ENCODE measurements at regions not wholly inside any gene's neighbourhood (a gene's known extent, or its start where the extent isn't known, plus 50 kb on each side); places are given as distances from the start of the nearest gene placed in this dataset.

DNA sequence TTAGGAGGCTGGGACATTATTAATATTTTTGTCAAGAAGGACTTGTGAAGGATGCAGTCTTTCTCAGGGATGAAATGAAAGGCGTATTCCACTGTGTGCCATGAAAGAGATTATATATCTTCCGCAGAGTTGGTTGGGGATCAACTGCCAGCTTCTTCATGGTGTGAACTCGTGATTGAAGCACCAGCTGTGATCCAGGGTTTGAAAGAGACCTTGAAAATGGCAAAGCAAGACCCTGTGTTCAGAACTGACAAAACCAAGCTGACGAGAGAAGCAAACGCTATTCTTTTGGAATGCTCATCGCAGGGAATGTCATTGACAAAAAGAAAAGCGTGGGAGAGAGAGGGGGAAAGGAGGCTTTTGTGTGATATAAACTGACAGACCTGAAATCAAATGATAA, 263.9 kb upstream of the ZNF608 start:
- Histone ChIP-seq H3K4me3 (no peak overlapping the region), H3K4me1 (no peaks in the 10 kb centered on the region), H3K9me3 (no peaks in the 10 kb centered on the region), H3K27me3 (no peaks in the 10 kb centered on the region), H3K36me3 (no peaks in the 10 kb centered on the region), H3K27ac (no peak overlapping the region)
- TF ChIP-seq POLR2A (IDR thresholded peaks at IDR 0.05) = no peak
- TF ChIP-seq, protein P1, sequence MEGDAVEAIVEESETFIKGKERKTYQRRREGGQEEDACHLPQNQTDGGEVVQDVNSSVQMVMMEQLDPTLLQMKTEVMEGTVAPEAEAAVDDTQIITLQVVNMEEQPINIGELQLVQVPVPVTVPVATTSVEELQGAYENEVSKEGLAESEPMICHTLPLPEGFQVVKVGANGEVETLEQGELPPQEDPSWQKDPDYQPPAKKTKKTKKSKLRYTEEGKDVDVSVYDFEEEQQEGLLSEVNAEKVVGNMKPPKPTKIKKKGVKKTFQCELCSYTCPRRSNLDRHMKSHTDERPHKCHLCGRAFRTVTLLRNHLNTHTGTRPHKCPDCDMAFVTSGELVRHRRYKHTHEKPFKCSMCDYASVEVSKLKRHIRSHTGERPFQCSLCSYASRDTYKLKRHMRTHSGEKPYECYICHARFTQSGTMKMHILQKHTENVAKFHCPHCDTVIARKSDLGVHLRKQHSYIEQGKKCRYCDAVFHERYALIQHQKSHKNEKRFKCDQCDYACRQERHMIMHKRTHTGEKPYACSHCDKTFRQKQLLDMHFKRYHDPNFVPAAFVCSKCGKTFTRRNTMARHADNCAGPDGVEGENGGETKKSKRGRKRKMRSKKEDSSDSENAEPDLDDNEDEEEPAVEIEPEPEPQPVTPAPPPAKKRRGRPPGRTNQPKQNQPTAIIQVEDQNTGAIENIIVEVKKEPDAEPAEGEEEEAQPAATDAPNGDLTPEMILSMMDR (IDR thresholded peaks at IDR 0.05 in 4 of 5, conservative IDR thresholded peaks at IDR 0.05 in 1 of 5) = no peak
- ATAC-seq (no peak), DNase-seq (no peak)
- in situ Hi-C loops (cut with MboI; ENCODE audit: low sequenced_read_pairs in 4 of 4) (no loop called here), intact Hi-C loops (cut with DNase I; ENCODE audit: low total_unique reads) (no loop called here)

DNA sequence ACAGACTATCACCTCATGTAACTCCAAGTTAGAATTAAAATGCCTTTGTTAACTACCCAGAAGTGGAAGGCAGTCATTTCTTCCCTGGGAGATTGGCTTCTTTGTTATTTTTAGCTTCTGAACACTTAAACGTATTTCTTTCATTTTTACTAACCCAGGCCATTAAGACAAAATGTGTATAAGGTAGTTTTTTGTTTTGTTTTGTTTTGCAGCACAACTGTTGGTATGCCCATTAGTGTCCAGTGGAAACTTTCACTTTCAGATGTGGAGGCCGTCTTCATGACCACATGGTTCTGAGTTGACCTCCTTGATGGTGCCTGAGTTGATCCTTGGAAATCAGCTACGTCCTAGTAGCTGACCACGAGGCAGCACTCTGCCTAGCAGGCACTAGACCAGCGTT, 264.6 kb upstream of the ZNF608 start:
- no peaks in the 10 kb centered on the region for H3K9me3 ChIP-seq
- ATAC-seq (no peak), DNase-seq (no peak)
- no peaks in the 10 kb centered on the region for H3K27me3 ChIP-seq
- H3K36me3 ChIP-seq = no peaks in the 10 kb centered on the region
- H3K27ac ChIP-seq = no peak overlapping the region
- H3K4me1 ChIP-seq = no peaks in the 10 kb centered on the region
- H3K4me3 ChIP-seq = no peak overlapping the region
- intact Hi-C loops (cut with DNase I; ENCODE audit: low total_unique reads) (no loop called here), in situ Hi-C loops (cut with MboI; ENCODE audit: low sequenced_read_pairs in 4 of 4) (no loop called here)
- TF ChIP-seq POLR2A (IDR thresholded peaks at IDR 0.05) = no peak
- TF ChIP-seq, protein P1 (IDR thresholded peaks at IDR 0.05 in 4 of 5, conservative IDR thresholded peaks at IDR 0.05 in 1 of 5) = no peak

DNA sequence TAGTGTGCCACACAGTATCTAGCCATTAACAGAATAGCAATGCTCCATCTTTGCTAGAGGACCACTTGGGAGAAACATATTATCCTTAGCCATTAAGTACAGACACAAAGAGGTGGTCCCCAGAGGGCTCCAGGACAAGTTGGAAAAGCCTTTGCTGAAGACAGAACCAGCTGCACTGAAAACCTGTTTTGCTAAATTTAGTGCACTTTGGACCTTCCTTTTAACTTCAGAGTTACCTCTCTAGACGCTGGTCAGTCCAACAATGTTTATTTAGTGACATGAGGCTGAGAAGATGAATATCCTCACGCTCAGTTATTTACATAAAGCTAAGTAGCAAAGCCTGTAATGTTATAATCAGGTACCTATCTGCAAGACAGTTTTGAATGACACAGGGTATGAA, 265.0 kb upstream of the ZNF608 start:
- no peak for TF ChIP-seq POLR2A (IDR thresholded peaks at IDR 0.05)
- TF ChIP-seq, protein P1 (IDR thresholded peaks at IDR 0.05 in 4 of 5, conservative IDR thresholded peaks at IDR 0.05 in 1 of 5) = no peak
- intact Hi-C loops (cut with DNase I; ENCODE audit: low total_unique reads) = no loop called here
- no peak for DNase-seq
- in situ Hi-C loops (cut with MboI; ENCODE audit: low sequenced_read_pairs in 4 of 4) = no loop called here
- no peaks in the 10 kb centered on the region for H3K4me1 ChIP-seq
- no peak for ATAC-seq
- no peak overlapping the region for H3K27ac ChIP-seq
- H3K27me3 ChIP-seq = no peaks in the 10 kb centered on the region
- no peak overlapping the region for H3K4me3 ChIP-seq
- no peaks in the 10 kb centered on the region for H3K36me3 ChIP-seq
- no peaks in the 10 kb centered on the region for H3K9me3 ChIP-seq

DNA sequence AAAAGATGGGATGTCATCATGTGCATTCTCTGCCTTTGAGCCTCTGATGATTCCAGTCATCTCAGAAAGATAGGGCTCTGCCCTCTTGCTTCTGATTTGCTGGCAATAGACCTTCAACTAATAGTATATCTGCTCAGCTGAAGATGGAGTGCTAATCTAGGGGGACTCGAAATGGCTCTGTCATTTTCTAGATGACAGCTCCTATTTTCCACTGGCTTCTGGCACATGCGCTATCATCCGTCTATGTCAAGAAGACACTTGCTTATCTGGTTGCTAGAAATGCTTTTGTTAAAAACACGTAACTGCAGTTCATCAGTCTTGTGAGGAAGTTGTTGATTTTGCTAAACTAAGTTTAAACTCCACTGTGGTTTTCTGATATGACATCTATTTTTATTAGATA, 265.5 kb upstream of the ZNF608 start:
- Histone ChIP-seq H3K4me3 (no peak overlapping the region), H3K9me3 (no peaks in the 10 kb centered on the region), H3K27me3 (no peaks in the 10 kb centered on the region), H3K36me3 (no peaks in the 10 kb centered on the region), H3K4me1 (no peaks in the 10 kb centered on the region), H3K27ac (no peak overlapping the region)
- intact Hi-C loops (cut with DNase I; ENCODE audit: low total_unique reads) (no loop called here), in situ Hi-C loops (cut with MboI; ENCODE audit: low sequenced_read_pairs in 4 of 4) (no loop called here)
- ATAC-seq (no peak), DNase-seq (no peak)
- TF ChIP-seq, protein P1 (IDR thresholded peaks at IDR 0.05 in 4 of 5, conservative IDR thresholded peaks at IDR 0.05 in 1 of 5) = no peak
- TF ChIP-seq POLR2A (IDR thresholded peaks at IDR 0.05) = no peak

DNA sequence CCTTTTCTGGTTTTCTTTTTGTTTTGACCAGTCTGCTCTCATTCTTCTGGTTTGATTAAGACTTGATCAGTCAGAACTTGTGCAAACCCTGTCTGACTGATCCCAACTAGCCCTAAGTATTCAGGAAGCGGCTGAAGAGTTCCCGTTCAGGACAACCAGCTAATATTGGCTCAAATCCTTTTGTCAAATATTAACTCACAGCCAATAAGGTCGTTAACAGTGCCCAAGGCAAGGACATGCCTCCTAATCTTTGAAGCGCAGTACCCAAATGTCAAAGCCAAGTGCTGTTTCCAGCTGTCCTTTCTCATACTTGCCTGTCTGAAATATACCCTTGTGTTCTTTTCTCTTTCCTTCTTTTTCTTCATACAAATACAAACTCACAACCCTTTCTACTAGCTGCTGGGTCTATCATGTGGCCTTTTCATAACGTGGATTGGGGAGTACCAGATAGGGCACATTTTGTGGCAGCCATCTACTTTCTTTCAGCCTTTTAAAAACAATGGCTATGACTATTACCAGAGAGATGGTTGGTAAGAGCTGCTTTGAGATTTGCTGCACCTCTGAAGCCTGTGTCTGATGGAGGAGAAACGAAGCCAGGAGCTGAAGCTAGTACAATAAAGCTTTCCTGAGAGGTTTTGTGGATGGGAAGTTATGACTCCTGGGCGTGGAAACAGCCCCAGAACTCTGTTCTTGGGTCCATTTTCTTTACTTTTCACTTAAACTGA, 266.4 kb upstream of the ZNF608 start:
- TF ChIP-seq POLR2A (IDR thresholded peaks at IDR 0.05) = no peak
- TF ChIP-seq, protein P1 (IDR thresholded peaks at IDR 0.05 in 4 of 5, conservative IDR thresholded peaks at IDR 0.05 in 1 of 5) = no peak
- Histone ChIP-seq H3K4me1 (no peaks in the 10 kb centered on the region), H3K4me3 (no peak overlapping the region), H3K27me3 (no peaks in the 10 kb centered on the region), H3K27ac (no peak overlapping the region), H3K9me3 (no peaks in the 10 kb centered on the region), H3K36me3 (no peaks in the 10 kb centered on the region)
- ATAC-seq (no peak), DNase-seq (no peak)
- in situ Hi-C loops (cut with MboI; ENCODE audit: low sequenced_read_pairs in 4 of 4) (no loop called here), intact Hi-C loops (cut with DNase I; ENCODE audit: low total_unique reads) (no loop called here)

Data from gastrocnemius medialis (tissue), 4 donors.